ENCODE measurements at regions not wholly inside any gene's neighbourhood (a gene's known extent, or its start where the extent isn't known, plus 50 kb on each side); places are given as distances from the start of the nearest gene placed in this dataset.

DNA sequence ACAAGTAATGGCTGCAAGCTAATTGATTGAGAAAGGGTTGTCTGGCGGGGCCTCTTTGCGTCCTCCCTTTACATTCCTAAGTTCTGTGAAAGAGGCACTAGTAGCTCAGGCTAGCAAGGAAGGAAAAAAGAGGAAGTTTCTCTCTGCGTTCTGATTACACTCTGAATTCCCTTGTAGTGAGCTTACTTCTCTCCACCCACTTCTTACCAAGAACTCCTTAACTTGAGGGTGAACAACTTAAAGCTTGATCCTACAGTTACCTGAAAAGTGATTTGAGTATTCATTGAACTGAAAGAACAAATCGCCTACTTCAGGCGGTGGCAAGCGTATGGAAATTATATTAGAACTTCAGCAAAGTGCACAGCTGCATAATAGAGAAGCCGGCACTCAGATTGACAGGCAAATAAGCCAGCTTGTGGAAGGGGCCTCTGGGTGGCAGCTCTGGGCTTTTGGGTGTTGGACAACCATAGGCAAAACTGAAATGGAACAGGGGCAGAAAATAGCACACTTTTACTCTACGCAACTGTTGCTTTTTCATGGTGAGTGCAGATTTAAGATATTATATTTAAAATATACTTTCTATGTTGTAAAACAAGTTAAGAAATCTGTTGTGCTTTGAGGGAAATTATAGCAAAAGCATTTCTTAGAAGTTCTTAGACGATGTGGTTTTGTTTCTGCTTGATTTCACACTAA, 464.5 kb downstream of the USP25 start:
- TF ChIP-seq, protein P1, sequence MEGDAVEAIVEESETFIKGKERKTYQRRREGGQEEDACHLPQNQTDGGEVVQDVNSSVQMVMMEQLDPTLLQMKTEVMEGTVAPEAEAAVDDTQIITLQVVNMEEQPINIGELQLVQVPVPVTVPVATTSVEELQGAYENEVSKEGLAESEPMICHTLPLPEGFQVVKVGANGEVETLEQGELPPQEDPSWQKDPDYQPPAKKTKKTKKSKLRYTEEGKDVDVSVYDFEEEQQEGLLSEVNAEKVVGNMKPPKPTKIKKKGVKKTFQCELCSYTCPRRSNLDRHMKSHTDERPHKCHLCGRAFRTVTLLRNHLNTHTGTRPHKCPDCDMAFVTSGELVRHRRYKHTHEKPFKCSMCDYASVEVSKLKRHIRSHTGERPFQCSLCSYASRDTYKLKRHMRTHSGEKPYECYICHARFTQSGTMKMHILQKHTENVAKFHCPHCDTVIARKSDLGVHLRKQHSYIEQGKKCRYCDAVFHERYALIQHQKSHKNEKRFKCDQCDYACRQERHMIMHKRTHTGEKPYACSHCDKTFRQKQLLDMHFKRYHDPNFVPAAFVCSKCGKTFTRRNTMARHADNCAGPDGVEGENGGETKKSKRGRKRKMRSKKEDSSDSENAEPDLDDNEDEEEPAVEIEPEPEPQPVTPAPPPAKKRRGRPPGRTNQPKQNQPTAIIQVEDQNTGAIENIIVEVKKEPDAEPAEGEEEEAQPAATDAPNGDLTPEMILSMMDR (IDR thresholded peaks at IDR 0.05): no peak
- peak; percentile 50 for TF ChIP-seq POLR2AphosphoS5 (IDR thresholded peaks at IDR 0.05)

DNA sequence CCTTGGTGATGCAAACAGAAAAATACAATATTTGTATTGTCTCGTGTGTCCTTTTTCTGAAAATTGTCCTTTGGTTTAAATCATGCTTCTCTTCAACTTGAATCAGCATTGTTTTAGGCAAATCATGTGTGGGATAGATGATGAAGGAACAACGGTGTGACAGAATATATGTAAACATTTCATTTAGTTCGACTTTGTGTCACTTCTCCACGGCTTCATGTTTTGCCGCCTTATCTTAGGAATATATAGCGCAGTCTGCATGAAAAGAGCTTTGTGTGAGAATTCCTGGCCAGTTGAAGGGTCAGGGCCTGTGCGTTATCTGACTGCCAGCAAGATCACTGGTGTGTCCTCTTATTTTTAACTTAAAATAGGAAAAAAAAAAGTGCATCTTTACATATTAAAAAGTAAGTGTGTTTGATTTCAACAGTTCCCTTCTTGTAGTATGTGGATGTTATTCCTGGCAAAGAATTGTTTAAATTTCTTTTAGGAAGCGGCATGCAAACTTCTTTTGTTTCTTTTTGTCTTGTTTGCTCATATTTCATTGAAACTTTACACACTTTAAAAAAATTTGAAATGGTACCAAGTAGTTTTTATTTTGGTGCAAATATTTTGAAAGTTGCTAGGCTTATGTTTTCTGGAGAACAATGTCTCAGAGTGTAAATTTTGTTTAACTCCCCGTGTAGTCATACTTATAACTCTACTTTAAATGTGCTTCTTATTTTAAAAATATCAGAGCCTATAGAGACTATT, 465.2 kb downstream of the USP25 start:
- 5% methylated on average over 9 of the region's 9 CpGs for WGBS
- Histone ChIP-seq H3K9me3 (no peaks in the 10 kb centered on the region), H3K36me3 (no peaks in the 10 kb centered on the region), H3K27ac (peak overlapping the region; percentile 69 to 78), H3K4me3 (peak overlapping the region; percentile 24 to 36), H3K27me3 (replicated peaks; ENCODE audit: insufficient read depth) (no peaks in the 10 kb centered on the region), H3K4me1 (replicated peaks) (no peaks in the 10 kb centered on the region)
- DNase-seq (ENCODE audit: low spot score): no peak
- TF ChIP-seq POLR2A (IDR thresholded peaks at IDR 0.05): no peak
- TF ChIP-seq, protein P1 (IDR thresholded peaks at IDR 0.05): no peak
- TF ChIP-seq POLR2AphosphoS5 (IDR thresholded peaks at IDR 0.05): no peak
- intact Hi-C loops (cut with DNase I): loop anchor here (5.0 to 10.0 kb wide), 2 partner anchors 108 to 340 kb away; no protein-coding TSS in a partner anchor

More for the DNA sequence above, 464.5 kb downstream of the USP25 start:
- no peaks in the 10 kb centered on the region for H3K4me1 ChIP-seq (replicated peaks)
- peak overlapping the region; percentile 24 to 36 for H3K4me3 ChIP-seq
- no peaks in the 10 kb centered on the region for H3K36me3 ChIP-seq
- peak overlapping the region; percentile 69 to 78 for H3K27ac ChIP-seq
- WGBS: 7% methylated on average over 9 of the region's 9 CpGs
- no peaks in the 10 kb centered on the region for H3K9me3 ChIP-seq
- H3K27me3 ChIP-seq (replicated peaks; ENCODE audit: insufficient read depth): no peaks in the 10 kb centered on the region
- DNase-seq (ENCODE audit: low spot score): peak; percentile 59
- intact Hi-C loops (cut with DNase I): loop anchor here (5.0 to 10.0 kb wide), 2 partner anchors 107 to 341 kb away; no protein-coding TSS in a partner anchor

DNA sequence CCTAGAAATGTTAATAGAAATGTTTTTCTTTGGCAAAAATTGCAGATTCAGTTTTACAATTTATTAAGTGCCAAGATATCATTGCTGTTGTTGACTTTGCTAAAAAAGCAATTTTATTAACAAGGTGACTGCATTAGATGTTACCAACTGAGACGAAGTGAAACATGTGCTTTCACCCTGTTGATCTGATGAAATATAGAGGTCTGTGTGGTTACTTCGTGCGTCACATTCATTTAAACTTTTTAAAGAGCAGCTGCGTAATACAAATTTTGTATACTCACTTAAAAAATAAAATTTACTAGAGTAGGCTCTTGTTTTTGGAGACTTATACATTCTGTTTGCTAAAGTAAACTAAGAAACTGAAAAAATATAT, 465.7 kb downstream of the USP25 start:
- no peaks in the 10 kb centered on the region for H3K4me1 ChIP-seq (replicated peaks)
- intact Hi-C loops (cut with DNase I): loop anchor here (10.0 kb wide), 1 partner anchor 339 kb away; no protein-coding TSS in a partner anchor
- H3K9me3 ChIP-seq: no peaks in the 10 kb centered on the region
- WGBS: 5% methylated on average over 4 of the region's 4 CpGs
- no peak for DNase-seq (ENCODE audit: low spot score)
- TF ChIP-seq, protein P1 (IDR thresholded peaks at IDR 0.05): no peak
- TF ChIP-seq POLR2AphosphoS5 (IDR thresholded peaks at IDR 0.05) (no peak), POLR2A (IDR thresholded peaks at IDR 0.05) (no peak)
- no peaks in the 10 kb centered on the region for H3K27me3 ChIP-seq (replicated peaks; ENCODE audit: insufficient read depth)
- peak overlapping the region; percentile 24 to 36 for H3K4me3 ChIP-seq
- peak overlapping the region; percentile 69 to 78 for H3K27ac ChIP-seq
- no peaks in the 10 kb centered on the region for H3K36me3 ChIP-seq

DNA sequence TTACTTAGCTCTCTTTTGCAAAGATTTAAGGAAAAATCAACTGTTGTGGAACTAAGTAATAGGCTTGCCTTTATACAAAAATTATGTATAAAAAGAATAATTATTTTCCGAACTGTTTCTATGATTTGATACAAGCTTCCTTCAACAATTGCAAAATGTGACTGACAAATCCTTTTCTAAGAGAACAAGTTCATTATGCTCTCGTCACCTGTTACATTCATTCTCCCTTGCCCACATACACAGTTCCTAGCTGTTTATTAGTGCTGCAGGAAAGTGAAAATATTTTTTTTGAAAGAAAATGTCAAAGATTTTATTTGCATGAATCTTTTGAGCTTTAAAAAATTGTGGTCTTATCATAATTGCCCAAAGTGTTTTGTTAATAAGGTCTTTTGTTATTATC, 466.2 kb downstream of the USP25 start:
- H3K36me3 ChIP-seq: no peaks in the 10 kb centered on the region
- DNase-seq (ENCODE audit: low spot score): no peak
- intact Hi-C loops (cut with DNase I): loop anchor here (10.0 kb wide), 1 partner anchor 339 kb away; no protein-coding TSS in a partner anchor
- no peaks in the 10 kb centered on the region for H3K9me3 ChIP-seq
- peak overlapping the region; percentile 69 to 78 for H3K27ac ChIP-seq
- no peaks in the 10 kb centered on the region for H3K27me3 ChIP-seq (replicated peaks; ENCODE audit: insufficient read depth)
- TF ChIP-seq, protein P1 (IDR thresholded peaks at IDR 0.05): no peak
- no peak for TF ChIP-seq POLR2AphosphoS5 (IDR thresholded peaks at IDR 0.05)
- no peak for TF ChIP-seq POLR2A (IDR thresholded peaks at IDR 0.05)
- H3K4me3 ChIP-seq: peak overlapping the region; percentile 24 to 36
- H3K4me1 ChIP-seq (replicated peaks): no peaks in the 10 kb centered on the region
- WGBS: 13% methylated on average over 2 of the region's 2 CpGs

Data from prostate gland (tissue), 2 donors.